K562 (cell line): ENCODE measurements at regions not wholly inside any gene's neighbourhood (a gene's known extent, or its start where the extent isn't known, plus 50 kb on each side); places are given as distances from the start of the nearest gene placed in this dataset.

Experiments
- ATAC-seq: fragments of 200-7000 bp; cut with Tn5 transposase; 3 replicates; pipeline ENCODE4 v1.9.1; 2020; ENCODE audit warnings: moderate library complexity
- BruUV-seq: library from RNA; stranded (reverse); fragments of 400-500 nt; replicated peaks from 2 replicates; lab custom pipeline; 2021; lab: Mats Ljungman, UMichigan
- CTCF ChIA-PET: fragments of 300-600 bp; formaldehyde crosslinking; extraction: SDS; loops from one replicate; lab custom pipeline; 2021; ENCODE audit warnings: low intra/inter-chr PET ratio; lab: Yijun Ruan, JAX
- POLR2A ChIA-PET: fragments of 300-600, 350-650 bp; sonication (Branson Sonifier 250); formaldehyde crosslinking; extraction: SDS; loops from one replicate; lab custom pipeline; 2021; ENCODE audit warnings: antibody characterized with exemption, inconsistent platforms; lab: Yijun Ruan, JAX
- DNase-seq, 4 experiments: peaks; one replicate each; pipeline versions ENCODE4 v3.0.0 to v3.0.0-alpha.2; 2011 to 2018; ENCODE audit warnings: low spot score in 3 of 4, mixed read lengths in 3 of 4; ENCODE audit errors: extremely low read depth in 1 of 4
- FAIRE-seq: peaks from 2 replicates; lab custom pipeline; 2011; peaks lifted over from hg19 to GRCh38; lab: Jason Lieb, UNC
- H2AFZ ChIP-seq: 2 replicates; pipeline ENCODE4 v1.6.0; 2011; ENCODE audit warnings: low read depth, low read length, control low read depth, inconsistent platforms
- H3K27ac ChIP-seq: fragments of 200-600 bp; 3 replicates; pipeline ENCODE4 v1.8.0; 2011; ENCODE audit warnings: low read depth, mild to moderate bottlenecking, control low read depth, inconsistent platforms, low read length, moderate library complexity, mixed read lengths; ENCODE audit errors: extremely low read depth
- H3K27me3 ChIP-seq, 2 experiments: fragments of 300-600 bp in 1 of 2; 2 replicates in 1 of 2; 3 replicates in 1 of 2; pipeline versions ENCODE4 v1.6.0 to v1.8.0; 2011; ENCODE audit warnings: inconsistent platforms in 2 of 2, low read length in 2 of 2, mild to moderate bottlenecking in 1 of 2, mixed read lengths in 1 of 2, moderate library complexity in 1 of 2; ENCODE audit not compliant: control insufficient read depth in 2 of 2, insufficient read depth in 2 of 2
- H3K36me3 ChIP-seq: fragments of 300-600 bp; 3 replicates; pipeline ENCODE4 v1.8.0; 2011; ENCODE audit warnings: mild to moderate bottlenecking, low read length, inconsistent platforms; ENCODE audit not compliant: control insufficient read depth, insufficient read depth
- H3K4me1 ChIP-seq, 2 experiments: fragments of 200-600 bp in 1 of 2; replicated peaks in 1 of 2; 2 replicates in 1 of 2; 3 replicates in 1 of 2; pipeline versions ENCODE4 v1.5.1 to v1.8.0; 2011; ENCODE audit warnings: inconsistent platforms in 2 of 2, low read length in 2 of 2, mild to moderate bottlenecking in 1 of 2, mixed read lengths in 1 of 2, moderate library complexity in 1 of 2; ENCODE audit not compliant: control insufficient read depth in 2 of 2, insufficient read depth in 2 of 2
- H3K4me2 ChIP-seq: 2 replicates; pipeline ENCODE4 v1.6.1; 2011; ENCODE audit warnings: low read length, control low read depth, inconsistent platforms, mixed read lengths; ENCODE audit not compliant: insufficient read depth
- H3K4me3 ChIP-seq: fragments of 200-600 bp; sonication (generic), shearing (Covaris generic); 2 replicates; pipeline ENCODE4 v1.5.1; 2016; ENCODE audit warnings: control low read depth, inconsistent platforms
- H3K79me2 ChIP-seq: fragments of 200-600 bp; 3 replicates; pipeline ENCODE4 v1.8.0; 2011; ENCODE audit warnings: low read length, inconsistent platforms; ENCODE audit not compliant: control insufficient read depth, insufficient read depth
- H3K9ac ChIP-seq, 2 experiments: 2 replicates each; pipeline versions ENCODE4 v1.6.0 to v1.6.1; 2011; ENCODE audit warnings: low read depth in 2 of 2, low read length in 2 of 2, control low read depth in 1 of 2, inconsistent platforms in 1 of 2, mild to moderate bottlenecking in 1 of 2, mixed read lengths in 1 of 2; ENCODE audit not compliant: insufficient read depth in 1 of 2
- H3K9me1 ChIP-seq: one replicate; pipeline ENCODE4 v1.6.0; 2011; ENCODE audit warnings: inconsistent platforms, mild to moderate bottlenecking, low read length, moderate library complexity; ENCODE audit not compliant: control insufficient read depth, insufficient read depth
- H3K9me3 ChIP-seq: replicated peaks from 2 replicates; pipeline ENCODE4 v1.5.1; 2011; ENCODE audit warnings: low read depth, low read length, inconsistent platforms; ENCODE audit not compliant: control insufficient read depth, insufficient read depth
- H4K20me1 ChIP-seq: replicated peaks from 2 replicates; pipeline ENCODE4 v1.6.1; 2011; ENCODE audit warnings: low read length, inconsistent platforms, mixed read lengths; ENCODE audit not compliant: control insufficient read depth, insufficient read depth
- BACH1 ChIP-seq: fragments of 200-800 bp; sonication (Bioruptor generic); IDR thresholded peaks from 2 replicates; pipeline ENCODE4 v1.6.1; 2016; ENCODE audit warnings: missing genetic modification characterization, missing compliant biosample characterization
- CBFA2T3 ChIP-seq: fragments of 450-650 bp; IDR thresholded peaks from 2 replicates; pipeline ENCODE4 v1.6.1; 2017
- CEBPB ChIP-seq: fragments of 450-650 bp; IDR thresholded peaks from 2 replicates; pipeline ENCODE4 v1.6.1; 2016; ENCODE audit warnings: missing genetic modification characterization, missing compliant biosample characterization
- ILF3 ChIP-seq: fragments of 450-650 bp; IDR thresholded peaks from 2 replicates; pipeline ENCODE4 v1.6.1; 2018; ENCODE audit warnings: antibody characterized with exemption, mild to moderate bottlenecking, moderate library complexity, borderline replicate concordance
- MAFF ChIP-seq: IDR thresholded peaks from 2 replicates; pipeline ENCODE4 v1.6.1; 2012; ENCODE audit warnings: low read length, improper control_type of control experiment
- MCM5 ChIP-seq: fragments of 450-650 bp; IDR thresholded peaks from 2 replicates; pipeline ENCODE4 v1.6.1; 2016; ENCODE audit warnings: low read depth
- PURB ChIP-seq: sonication (generic); formaldehyde crosslinking; IDR thresholded peaks from 2 replicates; pipeline ENCODE4 v1.9.0; 2021; ENCODE audit warnings: low read depth, mild to moderate bottlenecking, missing genetic modification reagents
- RAD51 ChIP-seq: fragments of 450-650 bp; IDR thresholded peaks from 2 replicates; pipeline ENCODE4 v1.7.1; 2016; ENCODE audit warnings: low read depth, mild to moderate bottlenecking, borderline replicate concordance
- RBM25 ChIP-seq: fragments of 200-400 bp; formaldehyde crosslinking; IDR thresholded peaks from 2 replicates; pipeline ENCODE4 v1.6.1; 2018; ENCODE audit warnings: low read length, low read depth, moderate library complexity; ENCODE audit not compliant: severe bottlenecking
- TAF15 ChIP-seq: fragments of 200-400 bp; formaldehyde crosslinking; IDR thresholded peaks from 2 replicates; pipeline ENCODE4 v1.6.1; 2017; ENCODE audit warnings: mild to moderate bottlenecking, low read depth, low read length, moderate library complexity
- TCF7L2 ChIP-seq: fragments of 150-350 bp; IDR thresholded peaks from 2 replicates; pipeline ENCODE4 v1.6.1; 2016; ENCODE audit warnings: low read depth, mild to moderate bottlenecking, low read length, moderate library complexity
- THRAP3 ChIP-seq: fragments of 450-650 bp; IDR thresholded peaks from 2 replicates; pipeline ENCODE4 v1.6.1; 2016; ENCODE audit warnings: mild to moderate bottlenecking, inconsistent platforms, borderline replicate concordance
- ZC3H11A ChIP-seq: IDR thresholded peaks from 2 replicates; pipeline ENCODE4 v1.6.1; 2012; ENCODE audit warnings: low read depth, low read length, improper control_type of control experiment
- ZNF324 ChIP-seq: fragments of 250-450 bp; sonication (Bioruptor Pico); IDR thresholded peaks from 2 replicates; pipeline ENCODE4 v1.4.0; 2020; ENCODE audit warnings: mild to moderate bottlenecking
- ZNF584 ChIP-seq: fragments of 200-800 bp; sonication (Bioruptor generic); IDR thresholded peaks from 2 replicates; pipeline ENCODE4 v1.6.1; 2016; ENCODE audit warnings: low read depth, mild to moderate bottlenecking, missing genetic modification characterization, missing compliant biosample characterization
- ZNF644 ChIP-seq: fragments of 200-800 bp; sonication (Bioruptor generic); IDR thresholded peaks from 2 replicates; pipeline ENCODE4 v1.6.1; 2016; ENCODE audit warnings: low read depth, missing genetic modification characterization, missing compliant biosample characterization
- WGBS: fragments of 100-300 bp; shearing (Covaris generic); methylation state at CpG from one replicate; pipeline ENCODE4 v1.1.6; 2016; ENCODE audit warnings: low coverage, mixed read lengths; ENCODE audit not compliant: insufficient coverage; ENCODE audit errors: missing lambda C conversion rate; 5-methylcytosine and 5-hydroxymethylcytosine counted together
- in situ Hi-C: fragments of 300-500 bp; cut with MboI; formaldehyde crosslinking; loops from 4 replicates; pipeline ENCODE4 v1.15.0; 2018; ENCODE audit warnings: inconsistent platforms, mixed read lengths
- intact Hi-C: fragments of 100-400 bp; cut with micrococcal nuclease; formaldehyde crosslinking; loops from 2 replicates; pipeline ENCODE4 v1.14.2; 2022

GRCh38 chr2:223121283-223121682 lies 69.3 kb downstream of the KCNE4 start:
- intact Hi-C loops: no loop called here
- ChIA-PET CTCF (no interaction called here), POLR2A (no interaction called here)
- Histone ChIP-seq H3K9me1 (no peaks in the 10 kb centered on the region), H4K20me1 (no peaks in the 10 kb centered on the region), H3K79me2 (no peaks in the 10 kb centered on the region), H3K36me3 (no peaks in the 10 kb centered on the region), H3K9ac (no peak overlapping the region), H3K27ac (no peak overlapping the region), H3K9me3 (no peaks in the 10 kb centered on the region), H3K27me3 (no peaks in the 10 kb centered on the region), H3K4me3 (no peak overlapping the region), H3K4me2 (no peak overlapping the region), H3K4me1 (no peaks in the 10 kb centered on the region), H2AFZ (no peak overlapping the region)
- DNase-seq (no peak), FAIRE-seq (no peak), ATAC-seq (no peak)
- no peak for TF ChIP-seq MAFF
- no peak for TF ChIP-seq RBM25
- TF ChIP-seq BACH1: no peak
- no peak for TF ChIP-seq ZNF644 (tag)
- no peak for TF ChIP-seq PURB (CRISPR knock-in tag)
- no peak for TF ChIP-seq CBFA2T3
- TF ChIP-seq TAF15: no peak
- no peak for TF ChIP-seq TCF7L2
- no peak for TF ChIP-seq ZNF324 (CRISPR knock-in tag)
- TF ChIP-seq THRAP3: no peak
- TF ChIP-seq RAD51: no peak
- no peak for TF ChIP-seq ZNF584 (CRISPR knock-in tag)
- TF ChIP-seq MCM5: no peak
- no peak for TF ChIP-seq ILF3
- TF ChIP-seq ZC3H11A: no peak
- TF ChIP-seq CEBPB (tag): no peak
- WGBS: 0% methylated on average over 1 of the region's 1 CpG
- in situ Hi-C loops: no loop called here
- no TSS peak for BruUV-seq
